ENCODE measurements at regions not wholly inside any gene's neighbourhood (a gene's known extent, or its start where the extent isn't known, plus 50 kb on each side); places are given as distances from the start of the nearest gene placed in this dataset.

- DNase-seq (ENCODE audit: low read depth in 2 of 2): no peak
Observed at GRCh38 chr16:7185165-7185564, 147.5 kb upstream of the RBFOX1 start.

- no peak for DNase-seq (ENCODE audit: low read depth in 2 of 2)
Observed at GRCh38 chr16:7183768-7184167, 148.9 kb upstream of the RBFOX1 start.

GRCh38 chr16:7182510-7183109 lies 150.0 kb upstream of the RBFOX1 start:
- no peak for DNase-seq (ENCODE audit: low read depth in 2 of 2)

- no peak for DNase-seq (ENCODE audit: low read depth in 2 of 2)
Observed at GRCh38 chr16:7177875-7178274, 154.8 kb upstream of the RBFOX1 start.

GRCh38 chr16:7171151-7171550 lies 161.5 kb upstream of the RBFOX1 start:
- no peak for DNase-seq (ENCODE audit: low read depth in 2 of 2)

GRCh38 chr16:7167626-7168025 lies 165.0 kb upstream of the RBFOX1 start:
- no peak for DNase-seq (ENCODE audit: low read depth in 2 of 2)

- no peak for DNase-seq (ENCODE audit: low read depth in 2 of 2)
Observed at GRCh38 chr16:7161891-7162290, 170.8 kb upstream of the RBFOX1 start.

- DNase-seq (ENCODE audit: low read depth in 2 of 2): no peak
Observed at GRCh38 chr16:7160093-7160492, 172.6 kb upstream of the RBFOX1 start.

GRCh38 chr16:7158481-7158880 lies 174.2 kb upstream of the RBFOX1 start:
- DNase-seq (ENCODE audit: low read depth in 2 of 2): no peak

- DNase-seq (ENCODE audit: low read depth in 2 of 2): no peak
Observed at GRCh38 chr16:7150230-7150629, 182.4 kb upstream of the RBFOX1 start.

GRCh38 chr16:7148606-7149005 lies 184.0 kb upstream of the RBFOX1 start:
- DNase-seq (ENCODE audit: low read depth in 2 of 2): no peak

- DNase-seq (ENCODE audit: low read depth in 2 of 2): no peak
Observed at GRCh38 chr16:7140899-7141298, 191.7 kb upstream of the RBFOX1 start.

- DNase-seq (ENCODE audit: low read depth in 2 of 2): no peak
Observed at GRCh38 chr16:7137560-7138330, 194.9 kb upstream of the RBFOX1 start.

- DNase-seq (ENCODE audit: low read depth in 2 of 2): no peak
Observed at GRCh38 chr16:7132465-7132864, 200.2 kb upstream of the RBFOX1 start.

GRCh38 chr16:7124701-7125100 lies 207.9 kb upstream of the RBFOX1 start:
- DNase-seq (ENCODE audit: low read depth in 2 of 2): no peak

- no peak for DNase-seq (ENCODE audit: low read depth in 2 of 2)
Observed at GRCh38 chr16:7124242-7124641, 208.4 kb upstream of the RBFOX1 start.

- DNase-seq (ENCODE audit: low read depth in 2 of 2): no peak
Observed at GRCh38 chr16:7116734-7117133, 215.9 kb upstream of the RBFOX1 start.

GRCh38 chr16:7115898-7116297 lies 216.7 kb upstream of the RBFOX1 start:
- no peak for DNase-seq (ENCODE audit: low read depth in 2 of 2)

- DNase-seq (ENCODE audit: low read depth in 2 of 2): no peak
Observed at GRCh38 chr16:7113949-7114348, 218.7 kb upstream of the RBFOX1 start.

- DNase-seq (ENCODE audit: low read depth in 2 of 2): no peak
Observed at GRCh38 chr16:7113395-7113794, 219.2 kb upstream of the RBFOX1 start.

- no peak for DNase-seq (ENCODE audit: low read depth in 2 of 2)
Observed at GRCh38 chr16:7111265-7111664, 221.4 kb upstream of the RBFOX1 start.

GRCh38 chr16:7107436-7107835 lies 225.2 kb upstream of the RBFOX1 start:
- no peak for DNase-seq (ENCODE audit: low read depth in 2 of 2)

GRCh38 chr16:7103056-7103455 lies 229.6 kb upstream of the RBFOX1 start:
- no peak for DNase-seq (ENCODE audit: low read depth in 2 of 2)

GRCh38 chr16:7101054-7101453 lies 231.6 kb upstream of the RBFOX1 start:
- no peak for DNase-seq (ENCODE audit: low read depth in 2 of 2)

Data from fibroblast of skin of left biceps (primary cell).